GM19324 (cell line): ENCODE measurements at regions not wholly inside any gene's neighbourhood (a gene's known extent, or its start where the extent isn't known, plus 50 kb on each side); places are given as distances from the start of the nearest gene placed in this dataset.
"Not testable (repeated sequence)": the region's sequence is repeated elsewhere in the genome, so short reads cannot be mapped to it uniquely, and the experiment has no call there.

ENCODE experiments used
- ATAC-seq: cut with Tn5 transposase; IDR thresholded peaks from one replicate; pipeline ENCODE4 v1.9.1; 2021; ENCODE audit warnings: mild to moderate bottlenecking, moderate library complexity; ENCODE audit not compliant: unreplicated experiment, low FRiP score

- no peak for ATAC-seq
Measured at GRCh38 chr4:115219315-115219860, 106.0 kb upstream of the NDST4 start.

- ATAC-seq: no peak
Measured at GRCh38 chr4:115215935-115216334, 102.5 kb upstream of the NDST4 start.

GRCh38 chr4:115213716-115214115 lies 100.3 kb upstream of the NDST4 start:
- no peak for ATAC-seq

- no peak for ATAC-seq
Measured at GRCh38 chr4:115201042-115201330, 87.6 kb upstream of the NDST4 start.

- ATAC-seq: not testable (repeated sequence)
Measured at GRCh38 chr4:115200201-115201041, 87.0 kb upstream of the NDST4 start.

GRCh38 chr4:115194612-115195011 lies 81.2 kb upstream of the NDST4 start:
- ATAC-seq: not testable (repeated sequence)

GRCh38 chr4:115190529-115190928 lies 77.1 kb upstream of the NDST4 start:
- no peak for ATAC-seq

- no peak for ATAC-seq
Measured at GRCh38 chr4:115187136-115187535, 73.7 kb upstream of the NDST4 start.

- not testable (repeated sequence) for ATAC-seq
Measured at GRCh38 chr4:115179438-115180062, 66.1 kb upstream of the NDST4 start.

- not testable (repeated sequence) for ATAC-seq
Measured at GRCh38 chr4:115178687-115179086, 65.3 kb upstream of the NDST4 start.

- no peak for ATAC-seq
Measured at GRCh38 chr4:115171220-115171619, 57.8 kb upstream of the NDST4 start.

- no peak for ATAC-seq
Measured at GRCh38 chr4:115165503-115165902, 52.1 kb upstream of the NDST4 start.
